GM06990 (cell line): ENCODE measurements at regions not wholly inside any gene's neighbourhood (a gene's known extent, or its start where the extent isn't known, plus 50 kb on each side); places are given as distances from the start of the nearest gene placed in this dataset.

ENCODE experiments used
- DNase-seq: peaks from one replicate; pipeline ENCODE4 v3.0.0-alpha.2; 2011; ENCODE audit not compliant: insufficient read length; ENCODE audit errors: extremely low read depth
- H3K27me3 ChIP-seq: replicated peaks from 2 replicates; pipeline ENCODE4 v1.6.0; 2011; ENCODE audit warnings: low read length; ENCODE audit not compliant: control insufficient read depth, insufficient read depth
- H3K36me3 ChIP-seq: 2 replicates; pipeline ENCODE4 v1.5.1; 2011; ENCODE audit warnings: low read length; ENCODE audit not compliant: control insufficient read depth, insufficient read depth
- H3K4me3 ChIP-seq: replicated peaks from 2 replicates; pipeline ENCODE4 v1.5.1; 2011; ENCODE audit warnings: low read depth, mild to moderate bottlenecking, control low read depth, low read length
- TF ChIP-seq, protein P1 (sequence below): IDR thresholded peaks from 2 replicates; pipeline ENCODE4 v1.5.1; 2011; ENCODE audit warnings: low read length, control low read depth, mild to moderate bottlenecking, inconsistent platforms; ENCODE audit not compliant: insufficient read depth, poor library complexity, severe bottlenecking

DNA sequence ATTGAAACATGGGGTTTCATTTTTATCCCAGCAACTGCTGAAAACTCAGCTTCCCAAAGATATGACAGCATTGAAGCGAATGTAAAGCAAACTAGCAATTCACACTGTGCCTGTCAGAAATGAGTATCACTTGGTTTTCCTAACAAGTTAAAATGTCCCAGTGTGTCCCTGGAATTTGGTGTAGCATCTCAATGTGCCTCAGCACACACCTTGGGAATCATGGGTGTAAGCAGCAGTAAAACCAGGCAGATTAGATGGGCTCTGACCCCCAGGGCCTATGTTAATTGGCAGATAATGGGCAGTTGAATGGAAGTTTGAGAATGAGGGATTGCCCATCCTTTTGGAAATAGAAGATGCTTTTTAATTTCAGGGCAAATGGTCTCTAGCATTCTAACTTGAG, 784.9 kb upstream of the LRRC4C start:
- no peak for DNase-seq
- TF ChIP-seq, protein P1, sequence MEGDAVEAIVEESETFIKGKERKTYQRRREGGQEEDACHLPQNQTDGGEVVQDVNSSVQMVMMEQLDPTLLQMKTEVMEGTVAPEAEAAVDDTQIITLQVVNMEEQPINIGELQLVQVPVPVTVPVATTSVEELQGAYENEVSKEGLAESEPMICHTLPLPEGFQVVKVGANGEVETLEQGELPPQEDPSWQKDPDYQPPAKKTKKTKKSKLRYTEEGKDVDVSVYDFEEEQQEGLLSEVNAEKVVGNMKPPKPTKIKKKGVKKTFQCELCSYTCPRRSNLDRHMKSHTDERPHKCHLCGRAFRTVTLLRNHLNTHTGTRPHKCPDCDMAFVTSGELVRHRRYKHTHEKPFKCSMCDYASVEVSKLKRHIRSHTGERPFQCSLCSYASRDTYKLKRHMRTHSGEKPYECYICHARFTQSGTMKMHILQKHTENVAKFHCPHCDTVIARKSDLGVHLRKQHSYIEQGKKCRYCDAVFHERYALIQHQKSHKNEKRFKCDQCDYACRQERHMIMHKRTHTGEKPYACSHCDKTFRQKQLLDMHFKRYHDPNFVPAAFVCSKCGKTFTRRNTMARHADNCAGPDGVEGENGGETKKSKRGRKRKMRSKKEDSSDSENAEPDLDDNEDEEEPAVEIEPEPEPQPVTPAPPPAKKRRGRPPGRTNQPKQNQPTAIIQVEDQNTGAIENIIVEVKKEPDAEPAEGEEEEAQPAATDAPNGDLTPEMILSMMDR, result no peak

DNA sequence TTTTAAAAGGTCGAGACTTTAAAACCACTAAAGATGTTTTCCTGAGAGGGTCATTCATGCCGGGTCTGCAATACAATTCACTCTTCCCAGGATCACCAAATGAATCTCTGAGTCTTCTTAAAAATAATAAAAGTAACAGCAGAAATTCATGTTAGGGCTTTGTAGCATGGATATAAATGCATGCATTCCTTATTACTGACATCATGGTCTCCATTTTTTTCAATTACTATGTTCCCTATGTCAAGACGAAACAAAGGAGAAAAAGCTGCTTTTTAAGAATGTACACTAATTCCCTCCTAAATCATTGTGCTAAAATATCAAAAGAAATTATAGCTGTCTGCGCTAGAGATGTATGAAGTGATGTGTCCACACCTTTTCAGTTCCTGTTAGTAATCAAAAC, 789.9 kb upstream of the LRRC4C start:
- Histone ChIP-seq H3K36me3 (no peaks in the 10 kb centered on the region), H3K27me3 (no peaks in the 10 kb centered on the region), H3K4me3 (no peak overlapping the region)
- DNase-seq, result no peak
- TF ChIP-seq, protein P1, result no peak

More for the DNA sequence above, 784.9 kb upstream of the LRRC4C start:
- Histone ChIP-seq H3K27me3 (no peaks in the 10 kb centered on the region), H3K4me3 (no peak overlapping the region), H3K36me3 (no peaks in the 10 kb centered on the region)

DNA sequence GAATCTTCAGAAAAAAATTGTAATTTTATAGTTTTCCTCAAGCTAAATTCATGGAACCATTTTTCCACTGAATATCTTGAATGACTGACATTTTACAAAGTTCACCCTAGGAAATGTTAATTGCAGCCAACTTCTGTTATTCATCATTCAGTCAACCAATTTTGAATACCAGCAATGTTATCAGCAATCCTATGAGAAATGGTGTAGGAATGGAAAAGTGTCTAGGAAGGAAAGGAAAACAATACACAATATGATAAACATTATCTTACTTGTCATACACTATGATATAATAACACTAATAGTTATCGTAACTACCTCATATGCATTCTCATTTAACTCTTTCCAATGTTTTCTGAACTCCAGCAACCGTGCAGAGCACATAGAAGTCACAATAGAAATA, 790.5 kb upstream of the LRRC4C start:
- H3K36me3 ChIP-seq, result no peaks in the 10 kb centered on the region
- TF ChIP-seq, protein P1, result no peak
- H3K27me3 ChIP-seq, result no peaks in the 10 kb centered on the region
- DNase-seq, result no peak
- no peak overlapping the region for H3K4me3 ChIP-seq

DNA sequence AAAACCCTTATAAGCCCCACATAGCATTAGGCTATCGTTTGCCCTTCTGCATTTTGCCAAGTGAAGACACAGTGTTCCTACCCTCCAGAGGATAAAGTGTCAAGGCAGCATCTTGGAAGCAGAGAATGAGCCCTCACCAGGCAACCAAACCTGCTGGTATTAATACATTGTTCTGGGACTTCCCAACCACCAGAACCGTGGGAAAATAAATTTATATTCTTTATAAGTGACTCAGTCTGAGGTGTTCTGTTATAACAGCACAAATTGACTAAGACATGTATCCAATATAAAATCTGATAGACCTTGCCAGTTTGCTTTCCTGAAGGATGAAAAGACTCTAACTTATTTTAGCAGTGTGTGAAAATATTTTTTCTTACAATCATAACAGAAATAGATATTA, 792.5 kb upstream of the LRRC4C start:
- Histone ChIP-seq H3K27me3 (no peaks in the 10 kb centered on the region), H3K4me3 (no peak overlapping the region), H3K36me3 (no peaks in the 10 kb centered on the region)
- DNase-seq, result no peak
- TF ChIP-seq, protein P1, result no peak

DNA sequence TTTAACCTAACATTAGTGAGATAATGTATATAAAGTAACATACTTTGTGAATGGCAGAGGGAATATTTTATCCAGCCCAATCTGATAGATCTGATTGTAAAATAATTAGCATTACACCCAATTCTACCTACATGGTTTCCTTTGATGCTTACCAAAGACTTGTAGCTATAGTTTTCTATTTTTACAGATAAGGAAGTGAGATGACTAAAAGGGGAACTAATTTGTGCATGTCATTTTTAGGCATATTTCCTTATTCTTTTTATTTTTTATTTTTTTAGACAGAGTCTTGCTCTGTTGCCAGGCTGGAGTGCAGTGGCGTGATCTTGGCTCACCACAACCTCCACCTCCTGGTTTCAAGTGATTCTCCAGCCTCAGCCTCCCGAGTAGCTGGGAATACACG, 793.7 kb upstream of the LRRC4C start:
- no peaks in the 10 kb centered on the region for H3K27me3 ChIP-seq
- no peak for DNase-seq
- TF ChIP-seq, protein P1, result no peak
- no peaks in the 10 kb centered on the region for H3K36me3 ChIP-seq
- no peak overlapping the region for H3K4me3 ChIP-seq

DNA sequence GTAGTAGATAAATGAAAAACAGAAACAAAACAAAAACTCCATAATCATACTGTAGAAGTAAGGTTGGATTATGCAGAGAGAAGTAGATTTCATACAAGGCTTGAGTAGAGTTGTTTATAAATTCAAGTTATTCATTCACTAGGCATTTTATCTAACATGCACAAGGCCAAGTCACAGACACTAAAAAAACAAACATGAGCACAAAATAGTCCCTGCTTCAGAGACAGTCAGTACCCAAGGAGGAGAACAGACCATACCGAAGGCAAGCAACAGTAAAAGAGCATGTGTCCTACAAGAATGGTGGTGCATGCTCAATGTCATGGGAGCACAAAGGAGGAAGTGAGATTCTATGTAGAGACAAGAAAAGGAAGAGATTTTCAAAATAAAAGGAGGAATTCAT, 796.5 kb upstream of the LRRC4C start:
- Histone ChIP-seq H3K4me3 (no peak overlapping the region), H3K27me3 (no peaks in the 10 kb centered on the region), H3K36me3 (no peaks in the 10 kb centered on the region)
- DNase-seq, result no peak
- TF ChIP-seq, protein P1, result no peak
